GM18499 (cell line): ENCODE measurements at regions not wholly inside any gene's neighbourhood (a gene's known extent, or its start where the extent isn't known, plus 50 kb on each side); places are given as distances from the start of the nearest gene placed in this dataset.

Experiments
- ATAC-seq: cut with Tn5 transposase; IDR thresholded peaks from one replicate; pipeline ENCODE4 v1.9.1; 2021; ENCODE audit warnings: moderate number of reproducible peaks; ENCODE audit not compliant: insufficient read depth, unreplicated experiment

GRCh38 chr21:35210093-35210492 lies 161.0 kb upstream of the RUNX1 start:
- no peak for ATAC-seq

DNA sequence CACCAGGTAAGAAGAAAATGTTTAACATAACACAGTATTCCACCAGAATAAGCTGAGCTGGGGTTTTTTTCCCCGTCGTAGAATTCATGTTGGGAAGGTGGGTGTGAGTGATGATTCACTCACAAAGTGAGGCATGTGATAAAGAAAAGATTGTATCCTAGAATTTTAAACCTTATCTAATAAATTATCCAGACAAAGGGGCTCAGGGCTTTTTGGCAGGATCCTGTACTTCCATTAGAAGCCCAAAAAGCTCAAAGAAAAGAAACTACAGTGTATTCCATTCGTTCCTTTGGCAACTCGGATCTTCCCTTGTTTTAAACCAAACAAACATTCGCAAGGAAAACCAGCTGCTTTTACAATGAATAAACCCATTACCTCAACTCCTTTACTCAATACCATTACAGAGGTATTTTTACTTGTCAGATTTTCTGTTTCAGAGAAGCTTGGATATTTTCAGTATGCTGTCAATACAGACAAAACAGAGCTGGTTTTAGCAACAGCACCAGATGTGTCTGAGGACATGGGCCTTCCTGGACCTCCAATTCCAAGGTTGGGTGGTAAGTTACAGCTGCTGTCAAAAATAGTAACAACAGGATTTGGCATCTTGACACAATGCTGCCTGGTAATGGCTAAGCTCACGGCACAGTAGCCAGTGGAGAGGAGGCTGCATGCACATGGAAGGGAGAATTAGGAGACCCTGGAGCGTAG lies 159.9 kb upstream of the RUNX1 start:
- no peak for ATAC-seq

GRCh38 chr21:35208104-35208503 lies 159.0 kb upstream of the RUNX1 start:
- ATAC-seq = no peak

GRCh38 chr21:35207322-35207721 lies 158.2 kb upstream of the RUNX1 start:
- ATAC-seq = no peak

DNA sequence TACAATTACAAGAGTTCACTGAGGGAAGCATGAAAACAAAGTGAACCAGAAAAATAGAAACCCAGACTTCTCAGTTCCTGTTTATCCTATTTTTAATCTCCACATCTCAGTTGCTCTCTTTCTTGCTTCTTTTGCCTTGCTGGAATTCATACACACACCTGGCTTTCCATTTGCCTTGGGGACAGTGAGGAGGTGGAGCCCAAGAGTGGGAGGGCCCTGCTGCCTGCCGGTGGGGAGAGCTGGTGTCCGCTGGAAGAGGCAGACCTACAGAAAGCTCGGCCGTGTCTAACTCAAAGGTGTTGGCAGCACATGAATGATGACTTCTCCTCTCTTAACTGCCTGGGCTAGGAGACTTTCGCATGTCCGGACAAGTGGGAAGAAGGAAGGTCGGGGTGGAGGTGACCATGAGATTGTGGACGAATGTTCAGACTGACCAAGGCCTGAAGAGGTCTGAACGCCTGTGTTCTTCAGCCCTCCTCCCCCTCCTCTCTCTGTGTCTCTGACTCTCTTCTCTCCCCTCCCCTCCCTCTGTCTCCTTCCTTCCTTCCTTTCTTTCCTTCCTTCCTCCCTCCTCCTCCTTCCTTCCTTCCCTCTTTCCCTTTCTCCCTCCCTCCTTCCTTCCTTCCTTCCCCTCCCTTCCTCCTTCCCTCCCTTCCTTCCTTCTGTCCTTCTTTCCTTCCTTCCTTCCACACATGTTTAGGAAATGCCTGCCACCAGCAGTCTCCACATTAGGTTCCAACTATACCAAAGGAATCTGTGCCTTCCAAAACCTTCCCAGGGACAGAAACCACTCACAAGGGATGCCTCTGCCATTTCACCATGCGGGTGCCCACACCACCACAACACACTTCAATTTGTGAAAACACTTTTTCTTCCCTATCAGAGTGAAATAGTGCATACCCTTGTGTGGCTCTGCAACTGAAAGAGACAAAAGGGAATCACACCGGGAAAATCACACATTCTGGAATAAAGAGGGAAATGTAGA lies 157.3 kb upstream of the RUNX1 start:
- ATAC-seq = no peak

- no peak for ATAC-seq
Measured at GRCh38 chr21:35204850-35205541, 155.9 kb upstream of the RUNX1 start.

GRCh38 chr21:35204125-35204524 lies 155.0 kb upstream of the RUNX1 start:
- no peak for ATAC-seq

- no peak for ATAC-seq
Measured at GRCh38 chr21:35203093-35203977, 154.2 kb upstream of the RUNX1 start.

DNA sequence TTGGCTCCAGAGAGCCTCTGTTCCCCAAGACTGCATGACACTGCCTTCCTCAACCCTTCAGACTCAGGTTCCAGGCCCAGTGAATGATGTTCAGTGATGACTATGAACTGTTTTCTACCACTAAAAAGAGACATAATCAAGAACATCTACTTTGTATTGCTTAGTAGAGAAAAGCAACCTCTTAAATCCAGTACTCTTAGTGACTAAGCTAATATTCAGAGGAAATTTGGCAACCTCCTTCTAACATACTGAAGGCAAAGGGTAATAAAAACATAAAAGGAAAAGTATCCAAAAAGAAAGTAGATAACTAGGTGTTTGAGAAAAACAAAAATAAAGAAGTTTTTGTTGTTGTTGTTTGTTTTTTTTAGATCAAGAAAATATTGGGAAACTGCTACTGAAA lies 153.3 kb upstream of the RUNX1 start:
- ATAC-seq = no peak

- no peak for ATAC-seq
Measured at GRCh38 chr21:35201799-35202198, 152.7 kb upstream of the RUNX1 start.

GRCh38 chr21:35201288-35201687 lies 152.2 kb upstream of the RUNX1 start:
- no peak for ATAC-seq

- no peak for ATAC-seq
Measured at GRCh38 chr21:35199733-35200015, 150.6 kb upstream of the RUNX1 start.

- no peak for ATAC-seq
Measured at GRCh38 chr21:35198982-35199732, 150.1 kb upstream of the RUNX1 start.

DNA sequence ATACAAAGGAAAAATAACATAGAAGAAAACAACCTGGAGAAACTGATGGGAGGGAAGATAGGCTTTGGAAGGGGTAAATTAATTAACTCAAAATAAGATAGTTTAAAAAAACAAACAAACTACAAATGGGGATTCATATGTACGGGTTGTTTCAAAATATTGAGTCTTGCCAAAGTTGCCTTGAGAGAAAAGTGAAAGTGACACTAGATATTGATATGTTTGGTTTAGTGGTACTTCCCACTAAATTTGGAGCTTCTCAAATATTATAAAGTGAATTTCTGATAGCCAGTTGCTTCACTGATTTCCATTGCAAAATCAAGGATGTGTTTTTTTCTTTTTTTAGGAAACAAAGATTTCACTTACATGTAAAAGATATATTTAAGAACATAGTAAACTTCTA lies 149.5 kb upstream of the RUNX1 start:
- no peak for ATAC-seq

- ATAC-seq = no peak
Measured at GRCh38 chr21:35197992-35198431, 148.9 kb upstream of the RUNX1 start.

GRCh38 chr21:35197191-35197590 lies 148.1 kb upstream of the RUNX1 start:
- ATAC-seq = no peak

- ATAC-seq = no peak
Measured at GRCh38 chr21:35196128-35196527, 147.0 kb upstream of the RUNX1 start.

GRCh38 chr21:35195232-35195631 lies 146.1 kb upstream of the RUNX1 start:
- ATAC-seq = no peak

- ATAC-seq = no peak
Measured at GRCh38 chr21:35191754-35192153, 142.7 kb upstream of the RUNX1 start.
